ENCODE measurements at regions not wholly inside any gene's neighbourhood (a gene's known extent, or its start where the extent isn't known, plus 50 kb on each side); places are given as distances from the start of the nearest gene placed in this dataset.
"Not testable (repeated sequence)": the region's sequence is repeated elsewhere in the genome, so short reads cannot be mapped to it uniquely, and the experiment has no call there.

- no peaks in the 10 kb centered on the region for H3K4me1 ChIP-seq (ENCODE audit: insufficient read depth)
- H3K27ac ChIP-seq: no peak overlapping the region
- TF ChIP-seq POLR2A (IDR thresholded peaks at IDR 0.05): no peak
- no peak for TF ChIP-seq CTCF (IDR thresholded peaks at IDR 0.05)
- TF ChIP-seq EP300 (IDR thresholded peaks at IDR 0.05): no peak
- H3K36me3 ChIP-seq: no peaks in the 10 kb centered on the region
- WGBS, 3 donors: 77 to 84% (median 80%) methylated on average over 6 of the region's 6 CpGs
- no peak for DNase-seq
- no peak overlapping the region for H3K4me3 ChIP-seq
- no peaks in the 10 kb centered on the region for H3K27me3 ChIP-seq
- H3K9me3 ChIP-seq: no peaks in the 10 kb centered on the region
- intact Hi-C loops (cut with DNase I): no loop called here
Observed at GRCh38 chrX:122982521-122982920, 201.6 kb upstream of the GRIA3 start.

GRCh38 chrX:123002844-123003243, 181.2 kb upstream of the GRIA3 start:
- H3K4me3 ChIP-seq; intact Hi-C loops (cut with DNase I); H3K27ac ChIP-seq; H3K4me1 ChIP-seq (ENCODE audit: insufficient read depth); H3K36me3 ChIP-seq; H3K27me3 ChIP-seq; H3K9me3 ChIP-seq; DNase-seq: not testable (repeated sequence)
- WGBS, 3 donors: 63 to 73% (median 64%) methylated on average over 2 of the region's 2 CpGs

- no peaks in the 10 kb centered on the region for H3K36me3 ChIP-seq
- intact Hi-C loops (cut with DNase I): no loop called here
- no peak for DNase-seq
- H3K27ac ChIP-seq: no peak overlapping the region
- no peak for TF ChIP-seq EP300 (IDR thresholded peaks at IDR 0.05)
- no peaks in the 10 kb centered on the region for H3K27me3 ChIP-seq
- no peaks in the 10 kb centered on the region for H3K9me3 ChIP-seq
- no peaks in the 10 kb centered on the region for H3K4me1 ChIP-seq (ENCODE audit: insufficient read depth)
- H3K4me3 ChIP-seq: no peak overlapping the region
- 15 to 39% (median 33%) methylated on average over 1 of the region's 1 CpG for WGBS, 3 donors
Observed at GRCh38 chrX:123013141-123013540, 170.9 kb upstream of the GRIA3 start.

GRCh38 chrX:123036401-123036800, 147.7 kb upstream of the GRIA3 start:
- Histone ChIP-seq H3K4me1 (ENCODE audit: insufficient read depth) (no peaks in the 10 kb centered on the region), H3K27ac (no peak overlapping the region), H3K36me3 (no peaks in the 10 kb centered on the region), H3K4me3 (no peak overlapping the region), H3K27me3 (no peaks in the 10 kb centered on the region), H3K9me3 (no peaks in the 10 kb centered on the region)
- intact Hi-C loops (cut with DNase I): no loop called here
- WGBS, 3 donors: 22 to 25% (median 24%) methylated on average over 3 of the region's 3 CpGs
- no peak for DNase-seq
- TF ChIP-seq CTCF (IDR thresholded peaks at IDR 0.05) (no peak), POLR2A (IDR thresholded peaks at IDR 0.05) (no peak), EP300 (IDR thresholded peaks at IDR 0.05) (no peak)

GRCh38 chrX:123049071-123049625, 134.9 kb upstream of the GRIA3 start:
- Histone ChIP-seq H3K4me1 (ENCODE audit: insufficient read depth) (no peaks in the 10 kb centered on the region), H3K27ac (no peak overlapping the region), H3K9me3 (no peaks in the 10 kb centered on the region), H3K27me3 (no peaks in the 10 kb centered on the region), H3K4me3 (no peak overlapping the region), H3K36me3 (no peaks in the 10 kb centered on the region)
- WGBS, 3 donors: 49 to 53% (median 51%) methylated on average over 3 of the region's 3 CpGs
- TF ChIP-seq EP300 (IDR thresholded peaks at IDR 0.05) (no peak), POLR2A (IDR thresholded peaks at IDR 0.05) (no peak), CTCF (IDR thresholded peaks at IDR 0.05) (no peak)
- intact Hi-C loops (cut with DNase I): no loop called here
- no peak for DNase-seq

GRCh38 chrX:123060986-123061385, 123.1 kb upstream of the GRIA3 start:
- DNase-seq: no peak
- no peak overlapping the region for H3K4me3 ChIP-seq
- TF ChIP-seq POLR2A (IDR thresholded peaks at IDR 0.05) (no peak), EP300 (IDR thresholded peaks at IDR 0.05) (no peak), CTCF (IDR thresholded peaks at IDR 0.05) (no peak)
- no peaks in the 10 kb centered on the region for H3K9me3 ChIP-seq
- no peaks in the 10 kb centered on the region for H3K4me1 ChIP-seq (ENCODE audit: insufficient read depth)
- no peaks in the 10 kb centered on the region for H3K27me3 ChIP-seq
- intact Hi-C loops (cut with DNase I): no loop called here
- H3K36me3 ChIP-seq: no peaks in the 10 kb centered on the region
- no peak overlapping the region for H3K27ac ChIP-seq

Data from ovary (tissue), 7 donors.